ENCODE measurements at regions not wholly inside any gene's neighbourhood (a gene's known extent, or its start where the extent isn't known, plus 50 kb on each side); places are given as distances from the start of the nearest gene placed in this dataset.

GRCh38 chr17:26792486-26792885, 501.4 kb upstream of the WSB1 start:
- intact Hi-C loops (cut with micrococcal nuclease): no loop called here
- TF ChIP-seq, protein P1, sequence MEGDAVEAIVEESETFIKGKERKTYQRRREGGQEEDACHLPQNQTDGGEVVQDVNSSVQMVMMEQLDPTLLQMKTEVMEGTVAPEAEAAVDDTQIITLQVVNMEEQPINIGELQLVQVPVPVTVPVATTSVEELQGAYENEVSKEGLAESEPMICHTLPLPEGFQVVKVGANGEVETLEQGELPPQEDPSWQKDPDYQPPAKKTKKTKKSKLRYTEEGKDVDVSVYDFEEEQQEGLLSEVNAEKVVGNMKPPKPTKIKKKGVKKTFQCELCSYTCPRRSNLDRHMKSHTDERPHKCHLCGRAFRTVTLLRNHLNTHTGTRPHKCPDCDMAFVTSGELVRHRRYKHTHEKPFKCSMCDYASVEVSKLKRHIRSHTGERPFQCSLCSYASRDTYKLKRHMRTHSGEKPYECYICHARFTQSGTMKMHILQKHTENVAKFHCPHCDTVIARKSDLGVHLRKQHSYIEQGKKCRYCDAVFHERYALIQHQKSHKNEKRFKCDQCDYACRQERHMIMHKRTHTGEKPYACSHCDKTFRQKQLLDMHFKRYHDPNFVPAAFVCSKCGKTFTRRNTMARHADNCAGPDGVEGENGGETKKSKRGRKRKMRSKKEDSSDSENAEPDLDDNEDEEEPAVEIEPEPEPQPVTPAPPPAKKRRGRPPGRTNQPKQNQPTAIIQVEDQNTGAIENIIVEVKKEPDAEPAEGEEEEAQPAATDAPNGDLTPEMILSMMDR (IDR thresholded peaks at IDR 0.05; ENCODE audit: borderline replicate concordance): no peak
- Histone ChIP-seq H3K4me3 (no peak overlapping the region), H3K36me3 (no peaks in the 10 kb centered on the region), H3K9me3 (replicated peaks) (peaks cover 100% of the 10 kb centered on the region), H3K27ac (replicated peaks) (no peak overlapping the region), H3K27me3 (ENCODE audit: low read depth) (no peaks in the 10 kb centered on the region), H3K4me1 (no peaks in the 10 kb centered on the region)
- no peak for DNase-seq

DNA sequence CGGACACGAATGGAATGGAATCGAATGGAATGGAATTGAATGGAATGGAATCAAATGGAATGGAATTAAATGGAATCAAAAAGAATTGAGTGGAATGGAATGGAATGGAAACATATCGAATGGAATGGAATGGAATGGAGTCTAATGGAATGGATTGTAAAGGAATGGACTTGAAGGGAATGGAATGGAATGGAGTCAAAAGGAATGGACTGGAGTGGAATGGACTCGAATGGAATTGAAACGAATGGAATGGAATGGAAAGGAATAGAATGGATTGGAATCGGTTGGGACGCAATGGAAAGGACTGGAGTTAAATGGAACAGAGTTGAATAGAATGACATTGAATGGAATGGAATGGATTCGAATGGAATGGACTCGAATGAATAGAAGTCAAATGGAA, 486.9 kb upstream of the WSB1 start:
- peaks cover 86% of the 10 kb centered on the region for H3K9me3 ChIP-seq (replicated peaks)
- no peak overlapping the region for H3K27ac ChIP-seq (replicated peaks)
- no peaks in the 10 kb centered on the region for H3K4me1 ChIP-seq
- no peak overlapping the region for H3K4me3 ChIP-seq
- no peaks in the 10 kb centered on the region for H3K27me3 ChIP-seq (ENCODE audit: low read depth)
- intact Hi-C loops (cut with micrococcal nuclease): no loop called here
- TF ChIP-seq, protein P1 (IDR thresholded peaks at IDR 0.05; ENCODE audit: borderline replicate concordance): no peak
- no peak for DNase-seq
- H3K36me3 ChIP-seq: no peaks in the 10 kb centered on the region

- DNase-seq: no peak
- TF ChIP-seq, protein P1 (IDR thresholded peaks at IDR 0.05; ENCODE audit: borderline replicate concordance): no peak
- H3K4me3 ChIP-seq: no peak overlapping the region
- no peaks in the 10 kb centered on the region for H3K27me3 ChIP-seq (ENCODE audit: low read depth)
- H3K36me3 ChIP-seq: no peaks in the 10 kb centered on the region
- H3K27ac ChIP-seq (replicated peaks): no peak overlapping the region
- H3K4me1 ChIP-seq: no peaks in the 10 kb centered on the region
- intact Hi-C loops (cut with micrococcal nuclease): no loop called here
- H3K9me3 ChIP-seq (replicated peaks): peaks cover 81% of the 10 kb centered on the region
Measured at GRCh38 chr17:26809033-26809432, 484.9 kb upstream of the WSB1 start.

DNA sequence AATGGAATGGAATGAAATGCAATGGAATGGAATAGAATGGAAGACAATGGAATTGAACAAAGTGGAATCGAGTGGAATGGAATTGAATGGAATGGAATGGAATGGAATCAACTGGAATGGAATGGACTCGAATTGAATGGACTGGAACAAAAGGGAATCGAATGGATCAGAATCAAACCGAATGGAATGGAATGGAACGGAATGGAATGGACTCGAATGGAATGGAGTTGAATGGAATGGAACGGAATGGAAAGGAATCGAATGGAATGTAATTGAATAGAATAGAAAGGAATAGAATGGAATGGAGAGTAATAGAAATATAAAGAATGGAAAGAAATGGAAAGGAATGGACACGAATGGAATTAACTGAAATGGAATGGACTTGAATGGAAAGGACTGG, 475.2 kb upstream of the WSB1 start:
- H3K4me3 ChIP-seq: no peak overlapping the region
- intact Hi-C loops (cut with micrococcal nuclease): no loop called here
- H3K27me3 ChIP-seq (ENCODE audit: low read depth): no peaks in the 10 kb centered on the region
- H3K27ac ChIP-seq (replicated peaks): no peak overlapping the region
- no peak for DNase-seq
- TF ChIP-seq, protein P1 (IDR thresholded peaks at IDR 0.05; ENCODE audit: borderline replicate concordance): no peak
- no peaks in the 10 kb centered on the region for H3K36me3 ChIP-seq
- H3K4me1 ChIP-seq: no peaks in the 10 kb centered on the region
- H3K9me3 ChIP-seq (replicated peaks): peaks cover 97% of the 10 kb centered on the region
